ENCODE measurements at regions not wholly inside any gene's neighbourhood (a gene's known extent, or its start where the extent isn't known, plus 50 kb on each side); places are given as distances from the start of the nearest gene placed in this dataset.
"Not testable (repeated sequence)": the region's sequence is repeated elsewhere in the genome, so short reads cannot be mapped to it uniquely, and the experiment has no call there.

DNA sequence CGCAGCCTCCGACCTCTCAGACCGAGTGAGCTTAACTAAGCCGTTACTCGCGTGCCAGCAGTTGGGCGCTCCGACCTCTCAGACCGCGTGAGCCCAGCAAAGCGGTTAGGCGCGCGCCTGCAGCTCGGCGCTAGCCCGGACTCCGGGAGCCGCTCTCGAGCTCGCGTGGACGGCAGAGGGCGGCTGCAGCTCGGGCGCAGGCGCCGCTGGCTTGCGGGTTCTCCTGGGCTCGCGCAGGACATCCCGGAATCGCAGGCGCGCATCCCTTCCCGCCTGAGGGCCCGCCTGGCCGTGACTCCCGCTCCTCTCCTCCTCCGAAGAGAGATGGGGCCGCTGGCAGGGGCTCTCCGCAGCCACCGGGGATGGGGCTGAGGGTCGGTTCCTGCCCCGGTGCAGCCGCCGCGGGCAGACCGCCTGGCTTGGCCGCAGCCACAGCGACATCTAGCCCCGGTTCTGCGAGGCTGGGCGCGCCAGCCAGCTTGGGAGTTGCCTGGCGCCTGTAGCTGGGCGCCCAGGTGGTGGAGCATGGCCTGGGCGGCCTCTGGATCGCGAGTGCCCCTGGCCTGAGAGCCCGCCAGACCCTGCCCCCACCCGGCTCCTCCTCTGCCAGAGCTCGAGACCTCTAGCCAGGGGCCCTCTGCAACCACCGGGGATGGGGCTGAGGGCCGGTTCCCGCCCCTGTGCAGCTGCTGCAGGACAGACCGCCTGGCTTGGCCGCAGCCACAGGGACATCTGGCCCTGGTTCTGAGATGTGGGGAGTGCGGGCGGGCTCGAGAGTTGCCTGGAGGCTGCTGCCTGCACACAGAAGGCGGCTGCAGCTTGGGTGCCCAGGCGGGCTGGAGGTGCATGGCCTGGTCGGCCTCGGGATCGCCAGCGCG is 85.7 kb upstream of the CCDC180 start:
- H2AK5ac ChIP-seq (ENCODE audit: low read depth, low read length); H3K9me3 ChIP-seq (ENCODE audit: insufficient read depth in 2 of 2, low read depth in 1 of 2, low read length in 1 of 2); FAIRE-seq; H3K4ac ChIP-seq (replicated peaks; ENCODE audit: insufficient read length, low read depth, low read length); H2BK20ac ChIP-seq (ENCODE audit: low read length); H4K20me1 ChIP-seq (replicated peaks in 1 of 2; ENCODE audit: control insufficient read depth in 1 of 2, insufficient read depth in 2 of 2, low read length in 2 of 2); H2BK12ac ChIP-seq (ENCODE audit: low read depth, low read length); H2BK120ac ChIP-seq (replicated peaks; ENCODE audit: low read depth, low read length); H3K79me1 ChIP-seq (ENCODE audit: low read depth, low read length); H3K27me3 ChIP-seq (replicated peaks in 1 of 4; ENCODE audit: control insufficient read depth in 3 of 4, extremely low read depth in 1 of 4, insufficient read depth in 3 of 4, low read length in 3 of 4); H3K14ac ChIP-seq (ENCODE audit: insufficient read length); H3K36me3 ChIP-seq (ENCODE audit: control insufficient read depth in 2 of 4, insufficient read depth in 4 of 4, low read length in 3 of 4); H3K23me2 ChIP-seq (ENCODE audit: low read depth, low read length); H2AFZ ChIP-seq (ENCODE audit: low read length); H2BK15ac ChIP-seq (ENCODE audit: low read length); H3K4me1 ChIP-seq (replicated peaks in 1 of 4; ENCODE audit: control insufficient read depth in 3 of 4, insufficient read depth in 4 of 4, low read length in 3 of 4); H3K23ac ChIP-seq (ENCODE audit: insufficient read length): not testable (repeated sequence)
- H4K8ac ChIP-seq (ENCODE audit: extremely low read depth, insufficient read depth, low read length), result peak overlapping the region; percentile 85; the same call in 1 of the 2 replicates
- WGBS, 2 experiments (ENCODE audit: extremely low coverage in 1 of 2, insufficient coverage in 1 of 2, insufficient read length in 1 of 2, insufficient replicate concordance in 2 of 2, low coverage in 1 of 2, low lambda C conversion rate in 2 of 2, missing lambda C conversion rate in 1 of 2), result 4% methylated on average over 49 of the region's 78 CpGs; no CpG with 5 or more reads in 1 of the 2 experiments
- peak overlapping the region; percentile 96 for H3K27ac ChIP-seq (ENCODE audit: low read depth, low read length)
- peak overlapping the region; percentile 63 to 66 for H3K4me2 ChIP-seq (ENCODE audit: insufficient read depth in 1 of 2, low read depth in 2 of 2, low read length in 2 of 2)
- TF ChIP-seq TAF7 (optimal IDR thresholded peaks at IDR 0.05; ENCODE audit: borderline replicate concordance, low read depth, low read length) (peak; percentile 88), CHD1 (IDR thresholded peaks at IDR 0.05; ENCODE audit: low read depth, low read length) (peak; percentile 2; the same call in 1 of the 2 replicates), POLR2A (IDR thresholded peaks at IDR 0.05; ENCODE audit: control extremely low read depth in 1 of 2, low read depth in 2 of 2, low read length in 2 of 2) (peak in 1 of 2 experiments; percentile 49; a peak in 2 of 3 replicates), PHF8 (conservative IDR thresholded peaks at IDR 0.05; ENCODE audit: low read depth, low read length) (0 out of 2 replicates have a peak, but pooled peaks have one; percentile 8), SIN3A (conservative IDR thresholded peaks at IDR 0.05 in 1 of 2, IDR thresholded peaks at IDR 0.05 in 1 of 2; ENCODE audit: low read depth in 1 of 2, low read length in 2 of 2) (0 out of 4 replicates have a peak, but pooled peaks of 1 of the 2 experiments have one; percentile 21)
- H3K56ac ChIP-seq (replicated peaks; ENCODE audit: insufficient read length, low read depth, low read length), result peak overlapping the region; percentile 79
- peak in 1 of 2 experiments; percentile 66 for DNase-seq (ENCODE audit: low read depth in 1 of 2, low spot score in 2 of 2)
- H3K18ac ChIP-seq (ENCODE audit: extremely low read depth, low read length), result peak overlapping the region; percentile 99
- peak overlapping the region; percentile 89 for H4K91ac ChIP-seq (replicated peaks; ENCODE audit: insufficient read length, low read length)
- H4K5ac ChIP-seq (ENCODE audit: insufficient read length, low read depth, low read length), result peak overlapping the region; percentile 97
- H2BK5ac ChIP-seq (ENCODE audit: low read depth, low read length), result peak overlapping the region; percentile 95
- CTCF ChIA-PET (ENCODE audit: partially characterized antibody), result interaction anchor here (1.2 kb wide), 1 partner anchor 9 kb away, joined by 3 read pairs; no protein-coding TSS in a partner anchor
- POLR2A ChIA-PET (ENCODE audit: partially characterized antibody), result interaction anchor here (0.7 to 7.1 kb wide), 36 partner anchors 9 to 368 kb away, joined by 3 to 134 read pairs (median 4); partner anchors contain the start of genes CCDC180, CTSV and ZNF782
- peaks cover 0 to 56% of the 10 kb centered on the region in 2 experiments; a peak in 2 of 4 replicates for H3K79me2 ChIP-seq (ENCODE audit: control insufficient read depth in 1 of 2, insufficient read depth in 2 of 2, low read length in 2 of 2)
- H3K9ac ChIP-seq (replicated peaks in 1 of 4; ENCODE audit: extremely low read depth in 1 of 4, low read depth in 3 of 4, low read length in 3 of 4), result peak overlapping the region; percentile 86 to 99 (median 93)
- peak overlapping the region; percentile 65 to 98 (median 82) for H3K4me3 ChIP-seq (ENCODE audit: extremely low read depth in 1 of 4, insufficient read depth in 2 of 4, low read depth in 3 of 4, low read length in 4 of 4)

Measured in H1 (cell line).